Right atrium auricular region (tissue), 2 donors: ENCODE measurements at regions not wholly inside any gene's neighbourhood (a gene's known extent, or its start where the extent isn't known, plus 50 kb on each side); places are given as distances from the start of the nearest gene placed in this dataset.
"Not testable (repeated sequence)": the region's sequence is repeated elsewhere in the genome, so short reads cannot be mapped to it uniquely, and the experiment has no call there.

Source experiments
- DNase-seq: peaks from one replicate; pipeline ENCODE4 v3.0.0-alpha.2; 2019; ENCODE audit warnings: low spot score
- H3K27ac ChIP-seq, 2 donors: fragments of 200-600 bp; sonication (generic); 1 replicate in 1 of 2; 2 replicates in 1 of 2; pipeline ENCODE4 v1.5.1; 2016 to 2019
- H3K27me3 ChIP-seq, 2 donors: fragments of 200-600 bp; sonication (generic); one replicate each; pipeline versions ENCODE4 v1.5.1 to v1.6.0; 2017 to 2019
- H3K36me3 ChIP-seq: fragments of 200-600 bp; sonication (generic); one replicate; pipeline ENCODE4 v1.5.1; 2016
- H3K4me1 ChIP-seq, 2 donors: fragments of 200-600 bp; sonication (generic); one replicate each; pipeline versions ENCODE4 v1.5.1 to v1.6.0; 2017 to 2019
- H3K4me3 ChIP-seq, 2 donors: fragments of 200-600 bp; sonication (generic); 1 replicate in 1 of 2; 2 replicates in 1 of 2; pipeline ENCODE4 v1.5.1; 2017 to 2019; ENCODE audit warnings: mild to moderate bottlenecking in 1 of 2, moderate library complexity in 1 of 2
- H3K9me3 ChIP-seq, 2 donors: fragments of 200-600 bp; sonication (generic); one replicate each; pipeline ENCODE4 v1.5.1; 2019
- CTCF ChIP-seq, 2 donors: fragments of 200-600 bp; sonication (generic); IDR thresholded peaks; one replicate each; pipeline ENCODE4 v1.5.1; 2019; ENCODE audit warnings: antibody characterized with exemption in 2 of 2

GRCh38 chr4:148633720-148634119 lies 191.5 kb upstream of the NR3C2 start:
- TF ChIP-seq CTCF (IDR thresholded peaks at IDR 0.05), result no peak

GRCh38 chr4:148632476-148632875 lies 190.3 kb upstream of the NR3C2 start:
- H3K4me1 ChIP-seq, result no peaks in the 10 kb centered on the region
- H3K4me3 ChIP-seq, result no peak overlapping the region
- H3K27me3 ChIP-seq, result no peaks in the 10 kb centered on the region
- no peak overlapping the region for H3K27ac ChIP-seq
- H3K36me3 ChIP-seq, result no peaks in the 10 kb centered on the region
- no peak for TF ChIP-seq CTCF (IDR thresholded peaks at IDR 0.05)
- peaks cover 0 to 6% of the 10 kb centered on the region in 2 donors for H3K9me3 ChIP-seq
- DNase-seq, result no peak

More at GRCh38 chr4:148633720-148634119, 191.5 kb upstream of the NR3C2 start:
- H3K27me3 ChIP-seq, result no peaks in the 10 kb centered on the region
- H3K9me3 ChIP-seq, result peaks cover 0 to 18% of the 10 kb centered on the region in 2 donors
- H3K36me3 ChIP-seq, result no peaks in the 10 kb centered on the region
- no peak for DNase-seq
- H3K4me1 ChIP-seq, result no peaks in the 10 kb centered on the region
- no peak overlapping the region for H3K27ac ChIP-seq
- H3K4me3 ChIP-seq, result no peak overlapping the region

- no peak overlapping the region for H3K4me3 ChIP-seq
- peaks cover 0 to 3% of the 10 kb centered on the region in 2 donors for H3K9me3 ChIP-seq
- no peak overlapping the region for H3K27ac ChIP-seq
- no peak for DNase-seq
- H3K4me1 ChIP-seq, result no peaks in the 10 kb centered on the region
- no peaks in the 10 kb centered on the region for H3K27me3 ChIP-seq
- H3K36me3 ChIP-seq, result no peaks in the 10 kb centered on the region
- TF ChIP-seq CTCF (IDR thresholded peaks at IDR 0.05), result no peak
Observed at GRCh38 chr4:148630051-148630450, 187.8 kb upstream of the NR3C2 start.

GRCh38 chr4:148618856-148619255 lies 176.6 kb upstream of the NR3C2 start:
- H3K27ac ChIP-seq, result no peak overlapping the region
- TF ChIP-seq CTCF (IDR thresholded peaks at IDR 0.05), result no peak

GRCh38 chr4:148608968-148609367 lies 166.8 kb upstream of the NR3C2 start:
- no peak for TF ChIP-seq CTCF (IDR thresholded peaks at IDR 0.05)
- DNase-seq, result no peak

More at GRCh38 chr4:148618856-148619255, 176.6 kb upstream of the NR3C2 start:
- no peaks in the 10 kb centered on the region for H3K27me3 ChIP-seq
- H3K4me1 ChIP-seq, result no peaks in the 10 kb centered on the region
- H3K4me3 ChIP-seq, result no peak overlapping the region
- H3K9me3 ChIP-seq, result peaks cover 0 to 23% of the 10 kb centered on the region in 2 donors
- no peaks in the 10 kb centered on the region for H3K36me3 ChIP-seq
- no peak for DNase-seq

GRCh38 chr4:148598418-148599207 lies 156.4 kb upstream of the NR3C2 start:
- H3K9me3 ChIP-seq, H3K27ac ChIP-seq, H3K4me3 ChIP-seq, H3K27me3 ChIP-seq, H3K4me1 ChIP-seq, DNase-seq, H3K36me3 ChIP-seq: not testable (repeated sequence)

More at GRCh38 chr4:148608968-148609367, 166.8 kb upstream of the NR3C2 start:
- no peaks in the 10 kb centered on the region for H3K36me3 ChIP-seq
- no peak overlapping the region for H3K27ac ChIP-seq
- H3K9me3 ChIP-seq, result no peaks in the 10 kb centered on the region
- H3K4me3 ChIP-seq, result no peak overlapping the region
- H3K27me3 ChIP-seq, result no peaks in the 10 kb centered on the region
- no peaks in the 10 kb centered on the region for H3K4me1 ChIP-seq
